NT2/D1 (cell line): ENCODE measurements at regions not wholly inside any gene's neighbourhood (a gene's known extent, or its start where the extent isn't known, plus 50 kb on each side); places are given as distances from the start of the nearest gene placed in this dataset.

ENCODE experiments used
- DNase-seq: peaks from one replicate; pipeline ENCODE4 v3.0.0-alpha.2; 2011; ENCODE audit warnings: low read depth, low spot score
- H3K27me3 ChIP-seq: 2 replicates; pipeline ENCODE4 v1.6.0; 2011; ENCODE audit warnings: mild to moderate bottlenecking; ENCODE audit not compliant: insufficient read length, insufficient read depth
- H3K36me3 ChIP-seq: 2 replicates; pipeline ENCODE4 v1.6.1; 2011; ENCODE audit warnings: mild to moderate bottlenecking, low read length, mixed read lengths; ENCODE audit not compliant: insufficient read depth, insufficient read length
- H3K4me1 ChIP-seq: 2 replicates; pipeline ENCODE4 v1.5.1; 2011; ENCODE audit not compliant: insufficient read depth, insufficient read length
- H3K4me3 ChIP-seq: 2 replicates; pipeline ENCODE4 v1.5.1; 2011; ENCODE audit warnings: low read depth; ENCODE audit not compliant: insufficient read length
- H3K9ac ChIP-seq: 2 replicates; pipeline ENCODE4 v1.6.0; 2011; ENCODE audit warnings: low read depth; ENCODE audit not compliant: insufficient read length
- H3K9me3 ChIP-seq: 2 replicates; pipeline ENCODE4 v1.5.1; 2011; ENCODE audit warnings: mild to moderate bottlenecking, low read length; ENCODE audit not compliant: insufficient read depth
- SUZ12 ChIP-seq: IDR thresholded peaks from 2 replicates; pipeline ENCODE4 v1.6.1; 2011; ENCODE audit not compliant: insufficient read length, insufficient read depth; ENCODE audit errors: extremely low read depth
- YY1 ChIP-seq: IDR thresholded peaks from 2 replicates; pipeline ENCODE4 v1.6.1; 2011; ENCODE audit not compliant: insufficient read length, insufficient read depth
- ZNF274 ChIP-seq: IDR thresholded peaks from 2 replicates; pipeline ENCODE4 v1.6.1; 2011; ENCODE audit warnings: mild to moderate bottlenecking, low read depth, low read length

- H3K4me1 ChIP-seq, result no peaks in the 10 kb centered on the region
- no peak for DNase-seq
Observed at GRCh38 chr21:16133248-16133647, 403.5 kb downstream of the USP25 start.

GRCh38 chr21:16134134-16134533, 404.4 kb downstream of the USP25 start:
- H3K9ac ChIP-seq, result no peak overlapping the region
- H3K9me3 ChIP-seq, result no peaks in the 10 kb centered on the region
- no peak for DNase-seq
- H3K4me1 ChIP-seq, result no peaks in the 10 kb centered on the region
- no peaks in the 10 kb centered on the region for H3K36me3 ChIP-seq
- H3K4me3 ChIP-seq, result no peak overlapping the region
- TF ChIP-seq ZNF274 (no peak), SUZ12 (no peak), YY1 (no peak)
- no peaks in the 10 kb centered on the region for H3K27me3 ChIP-seq

More at GRCh38 chr21:16133248-16133647, 403.5 kb downstream of the USP25 start:
- H3K36me3 ChIP-seq, result no peaks in the 10 kb centered on the region
- no peaks in the 10 kb centered on the region for H3K27me3 ChIP-seq
- no peak for TF ChIP-seq ZNF274
- no peak for TF ChIP-seq YY1
- no peak for TF ChIP-seq SUZ12
- H3K9me3 ChIP-seq, result no peaks in the 10 kb centered on the region
- no peak overlapping the region for H3K9ac ChIP-seq
- H3K4me3 ChIP-seq, result no peak overlapping the region

- no peak for DNase-seq
- Histone ChIP-seq H3K9me3 (no peaks in the 10 kb centered on the region), H3K4me3 (no peak overlapping the region), H3K4me1 (no peaks in the 10 kb centered on the region), H3K36me3 (no peaks in the 10 kb centered on the region), H3K9ac (no peak overlapping the region), H3K27me3 (no peaks in the 10 kb centered on the region)
- no peak for TF ChIP-seq YY1
- TF ChIP-seq SUZ12, result no peak
Observed at GRCh38 chr21:16137106-16137505, 407.3 kb downstream of the USP25 start.

- no peak for TF ChIP-seq YY1
- TF ChIP-seq SUZ12, result no peak
- TF ChIP-seq ZNF274, result no peak
- Histone ChIP-seq H3K36me3 (no peaks in the 10 kb centered on the region), H3K9ac (no peak overlapping the region), H3K4me1 (peaks cover 5% of the 10 kb centered on the region), H3K27me3 (no peaks in the 10 kb centered on the region), H3K4me3 (no peak overlapping the region), H3K9me3 (no peaks in the 10 kb centered on the region)
- no peak for DNase-seq
Observed at GRCh38 chr21:16145052-16145451, 415.3 kb downstream of the USP25 start.

- DNase-seq, result no peak
- Histone ChIP-seq H3K27me3 (no peaks in the 10 kb centered on the region), H3K4me1 (peaks cover 5% of the 10 kb centered on the region), H3K36me3 (no peaks in the 10 kb centered on the region), H3K9me3 (no peaks in the 10 kb centered on the region), H3K9ac (no peak overlapping the region), H3K4me3 (no peak overlapping the region)
- TF ChIP-seq SUZ12, result no peak
- no peak for TF ChIP-seq YY1
- TF ChIP-seq ZNF274, result no peak
Observed at GRCh38 chr21:16145479-16145878, 415.7 kb downstream of the USP25 start.

- Histone ChIP-seq H3K36me3 (no peaks in the 10 kb centered on the region), H3K9ac (no peak overlapping the region)
- TF ChIP-seq YY1, result no peak
- no peak for TF ChIP-seq SUZ12
- no peak for TF ChIP-seq ZNF274
Observed at GRCh38 chr21:16154321-16154720, 424.5 kb downstream of the USP25 start.

GRCh38 chr21:16154951-16155635, 425.3 kb downstream of the USP25 start:
- DNase-seq, result peak; percentile 38
- TF ChIP-seq ZNF274 (no peak), SUZ12 (no peak), YY1 (no peak)
- Histone ChIP-seq H3K4me1 (no peaks in the 10 kb centered on the region), H3K9ac (no peak overlapping the region), H3K36me3 (no peaks in the 10 kb centered on the region), H3K27me3 (no peaks in the 10 kb centered on the region), H3K9me3 (no peaks in the 10 kb centered on the region), H3K4me3 (no peak overlapping the region)

More at GRCh38 chr21:16154321-16154720, 424.5 kb downstream of the USP25 start:
- Histone ChIP-seq H3K4me1 (no peaks in the 10 kb centered on the region), H3K27me3 (no peaks in the 10 kb centered on the region), H3K9me3 (no peaks in the 10 kb centered on the region), H3K4me3 (no peak overlapping the region)
- DNase-seq, result no peak

- Histone ChIP-seq H3K27me3 (no peaks in the 10 kb centered on the region), H3K4me1 (no peaks in the 10 kb centered on the region), H3K9ac (no peak overlapping the region), H3K4me3 (no peak overlapping the region), H3K9me3 (no peaks in the 10 kb centered on the region), H3K36me3 (no peaks in the 10 kb centered on the region)
- TF ChIP-seq SUZ12 (no peak), ZNF274 (no peak)
- DNase-seq, result no peak
Observed at GRCh38 chr21:16156841-16157489, 427.2 kb downstream of the USP25 start.
